HCT116 (cell line): ENCODE measurements at regions not wholly inside any gene's neighbourhood (a gene's known extent, or its start where the extent isn't known, plus 50 kb on each side); places are given as distances from the start of the nearest gene placed in this dataset.
"Not testable (repeated sequence)": the region's sequence is repeated elsewhere in the genome, so short reads cannot be mapped to it uniquely, and the experiment has no call there.

Source experiments
- ATAC-seq: fragments of 200-7000 bp; cut with Tn5 transposase; 2 replicates; pipeline ENCODE4 v1.9.1; 2020; ENCODE audit warnings: mild to moderate bottlenecking, moderate library complexity
- BruUV-seq: library from RNA; stranded (reverse); fragments of 400-500 nt; replicated peaks from 2 replicates; lab custom pipeline; 2021; lab: Mats Ljungman, UMichigan
- CTCF ChIA-PET: fragments of 300-600 bp; sonication (Branson Sonifier 250); formaldehyde crosslinking; loops from one replicate; lab custom pipeline; 2021; ENCODE audit warnings: antibody characterized with exemption; lab: Charles Lee
- POLR2A ChIA-PET: fragments of 300-600, 350-600 bp; sonication (Branson Sonifier 250); formaldehyde crosslinking; loops from one replicate; lab custom pipeline; 2021; ENCODE audit warnings: antibody characterized with exemption; lab: Charles Lee
- RAD21 ChIA-PET, 2 experiments: fragments of 300-600 bp; sonication (Branson Sonifier 250); formaldehyde crosslinking; loops; one replicate each; lab custom pipeline; 2023; ENCODE audit warnings: low total read pairs in 2 of 2; ENCODE audit not compliant: uncharacterized antibody in 2 of 2, unreplicated experiment in 2 of 2, low non-redundant PET in 1 of 2; lab: Charles Lee
- DNase-seq: peaks from one replicate; pipeline ENCODE4 v3.0.0-alpha.2; 2010; ENCODE audit warnings: low read depth, low spot score
- H2AFZ ChIP-seq: fragments of 200-600 bp; shearing (Covaris generic), sonication (generic); 2 replicates; pipeline ENCODE4 v1.6.1; 2017; ENCODE audit warnings: low read depth, mixed run types, mixed read lengths, antibody characterized with exemption, low read length; ENCODE audit not compliant: poor library complexity, severe bottlenecking
- H3K27ac ChIP-seq: 2 replicates; pipeline ENCODE4 v1.5.1; 2012; ENCODE audit warnings: low read depth, low read length
- H3K27me3 ChIP-seq: fragments of 200-600 bp; sonication (generic); 2 replicates; pipeline ENCODE4 v1.6.1; 2016; ENCODE audit warnings: mixed run types, low read length, mixed read lengths; ENCODE audit not compliant: insufficient read depth
- H3K36me3 ChIP-seq, 2 experiments: fragments of 200-500 bp in 1 of 2; fragments of 200-600 bp in 1 of 2; sonication (Bioruptor generic) in 1 of 2; sonication (generic) in 1 of 2; 2 replicates each; pipeline versions ENCODE4 v1.5.1 to v1.6.1; 2014 to 2016; ENCODE audit warnings: low read length in 2 of 2, inconsistent platforms in 1 of 2, mixed read lengths in 1 of 2, mixed run types in 1 of 2; ENCODE audit not compliant: insufficient read depth in 2 of 2, control insufficient read depth in 1 of 2
- H3K4me1 ChIP-seq, 2 experiments: fragments of 200-600 bp in 1 of 2; sonication (generic) in 1 of 2; 2 replicates each; pipeline versions ENCODE4 v1.5.1 to v1.6.1; 2012 to 2017; ENCODE audit warnings: low read length in 2 of 2, inconsistent platforms in 1 of 2, mild to moderate bottlenecking in 1 of 2, mixed read lengths in 1 of 2, mixed run types in 1 of 2, moderate library complexity in 1 of 2; ENCODE audit not compliant: insufficient read depth in 2 of 2, control insufficient read depth in 1 of 2
- H3K4me2 ChIP-seq: fragments of 200-600 bp; sonication (generic); 2 replicates; pipeline ENCODE4 v1.6.1; 2017; ENCODE audit warnings: mixed run types, low read length, mixed read lengths
- H3K4me3 ChIP-seq, 2 experiments: fragments of 200-600 bp in 1 of 2; sonication (generic) in 1 of 2; replicated peaks in 1 of 2; 2 replicates each; pipeline ENCODE4 v1.5.1; 2011 to 2016; ENCODE audit warnings: low read length in 2 of 2, control low read depth in 1 of 2, low read depth in 1 of 2, mild to moderate bottlenecking in 1 of 2, mixed read lengths in 1 of 2, mixed run types in 1 of 2
- H3K79me2 ChIP-seq: fragments of 200-600 bp; sonication (generic); 2 replicates; pipeline ENCODE4 v1.6.1; 2017; ENCODE audit warnings: mild to moderate bottlenecking, mixed run types, low read length, moderate library complexity, mixed read lengths; ENCODE audit not compliant: insufficient read depth
- H3K9ac ChIP-seq: fragments of 200-600 bp; sonication (generic); 2 replicates; pipeline ENCODE4 v1.6.1; 2016; ENCODE audit warnings: low read length, mixed read lengths
- H3K9me2 ChIP-seq: fragments of 200-600 bp; sonication (generic), shearing (Covaris generic); 2 replicates; pipeline ENCODE4 v1.6.1; 2017; ENCODE audit warnings: mixed run types, mild to moderate bottlenecking, moderate library complexity; ENCODE audit not compliant: insufficient read depth
- H3K9me3 ChIP-seq, 2 experiments: fragments of 200-500 bp in 1 of 2; fragments of 200-600 bp in 1 of 2; sonication (Bioruptor generic) in 1 of 2; sonication (generic) in 1 of 2; 2 replicates each; pipeline ENCODE4 v1.6.1; 2014 to 2017; ENCODE audit warnings: low read length in 2 of 2, mixed read lengths in 2 of 2, inconsistent platforms in 1 of 2, low read depth in 1 of 2, mild to moderate bottlenecking in 1 of 2, mixed run types in 1 of 2, moderate library complexity in 1 of 2; ENCODE audit not compliant: control insufficient read depth in 1 of 2, insufficient read depth in 1 of 2
- H4K20me1 ChIP-seq: fragments of 200-600 bp; sonication (generic), shearing (Covaris generic); 2 replicates; pipeline ENCODE4 v1.6.1; 2017; ENCODE audit warnings: mixed run types, mild to moderate bottlenecking, moderate library complexity; ENCODE audit not compliant: insufficient read depth
- CBX3 ChIP-seq: IDR thresholded peaks from 2 replicates; pipeline ENCODE4 v1.6.1; 2012; ENCODE audit warnings: low read depth
- CTCF ChIP-seq, 3 experiments: fragments of 200-600 bp in 1 of 3; sonication (generic) in 1 of 3; IDR thresholded peaks in 2 of 3; conservative IDR thresholded peaks in 1 of 3; 2 replicates each; pipeline ENCODE4 v1.5.1; 2012 to 2017; ENCODE audit warnings: low read depth in 2 of 3, low read length in 2 of 3, antibody characterized with exemption in 1 of 3, borderline replicate concordance in 1 of 3, control low read depth in 1 of 3, mild to moderate bottlenecking in 1 of 3, mixed read lengths in 1 of 3, mixed run types in 1 of 3, moderate library complexity in 1 of 3; ENCODE audit not compliant: insufficient read depth in 1 of 3
- EGR1 ChIP-seq: IDR thresholded peaks from 2 replicates; pipeline ENCODE4 v1.6.1; 2012; ENCODE audit warnings: low read depth
- JUND ChIP-seq: IDR thresholded peaks from 2 replicates; pipeline ENCODE4 v1.6.1; 2012
- SP1 ChIP-seq: IDR thresholded peaks from 2 replicates; pipeline ENCODE4 v1.6.1; 2012; ENCODE audit warnings: low read depth
- YY1 ChIP-seq: IDR thresholded peaks from 2 replicates; pipeline ENCODE4 v1.6.1; 2011; ENCODE audit warnings: low read length, low read depth, moderate library complexity, mild to moderate bottlenecking; ENCODE audit not compliant: insufficient replicate concordance; ENCODE audit errors: extremely low read depth
- ZBTB33 ChIP-seq: IDR thresholded peaks from 2 replicates; pipeline ENCODE4 v1.6.1; 2011; ENCODE audit warnings: mild to moderate bottlenecking, low read length, moderate library complexity; ENCODE audit not compliant: insufficient replicate concordance; ENCODE audit errors: extremely low read depth
- ZNF274 ChIP-seq: fragments of 200-500 bp; sonication (Bioruptor generic); IDR thresholded peaks from 2 replicates; pipeline ENCODE4 v1.6.1; 2014; ENCODE audit warnings: mild to moderate bottlenecking, low read depth, low read length, inconsistent platforms
- intact Hi-C: fragments of 100-400 bp; cut with micrococcal nuclease; formaldehyde crosslinking; loops from 2 replicates; pipeline ENCODE4 v1.10.0; 2022

- H3K9ac ChIP-seq, RAD21 ChIA-PET: not testable (repeated sequence)
These were observed 731.8 kb downstream of the COL12A1 start for GRCh38 chr6:74474046-74474445.

DNA sequence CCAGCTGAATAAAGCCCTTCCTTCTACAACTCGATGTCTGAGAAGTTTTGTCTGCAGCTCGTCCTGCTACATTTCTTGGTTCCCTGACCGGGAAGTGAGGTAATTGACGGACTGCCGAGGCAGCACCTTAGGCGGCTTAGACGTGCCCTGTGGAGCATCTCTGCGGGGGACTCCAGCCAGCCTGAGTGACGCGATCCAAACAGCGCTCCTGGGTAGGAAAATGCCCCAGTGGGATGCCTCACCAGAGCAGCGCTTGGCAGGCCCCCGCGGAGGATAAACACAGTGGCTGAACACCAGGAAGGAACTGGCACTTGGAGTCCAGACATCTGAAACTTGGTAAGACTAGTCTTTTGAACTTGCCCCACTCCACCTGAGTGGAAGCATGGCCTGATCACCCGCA is 737.3 kb downstream of the COL12A1 start:
- CTCF ChIA-PET, H3K4me1 ChIP-seq, H3K4me2 ChIP-seq, H3K79me2 ChIP-seq, POLR2A ChIA-PET, ATAC-seq, RAD21 ChIA-PET, H3K27me3 ChIP-seq, H2AFZ ChIP-seq, H3K4me3 ChIP-seq, BruUV-seq, H3K9me3 ChIP-seq, H3K36me3 ChIP-seq, DNase-seq, H3K9me2 ChIP-seq, H4K20me1 ChIP-seq, intact Hi-C loops, H3K27ac ChIP-seq, H3K9ac ChIP-seq: not testable (repeated sequence)

More at GRCh38 chr6:74474046-74474445, 731.8 kb downstream of the COL12A1 start:
- POLR2A ChIA-PET, CTCF ChIA-PET, ATAC-seq, H2AFZ ChIP-seq, H3K9me3 ChIP-seq, H3K4me3 ChIP-seq, intact Hi-C loops, H3K36me3 ChIP-seq, H3K9me2 ChIP-seq, H4K20me1 ChIP-seq, BruUV-seq, H3K4me2 ChIP-seq, H3K79me2 ChIP-seq, H3K27ac ChIP-seq, H3K4me1 ChIP-seq, H3K27me3 ChIP-seq, DNase-seq: not testable (repeated sequence)

DNA sequence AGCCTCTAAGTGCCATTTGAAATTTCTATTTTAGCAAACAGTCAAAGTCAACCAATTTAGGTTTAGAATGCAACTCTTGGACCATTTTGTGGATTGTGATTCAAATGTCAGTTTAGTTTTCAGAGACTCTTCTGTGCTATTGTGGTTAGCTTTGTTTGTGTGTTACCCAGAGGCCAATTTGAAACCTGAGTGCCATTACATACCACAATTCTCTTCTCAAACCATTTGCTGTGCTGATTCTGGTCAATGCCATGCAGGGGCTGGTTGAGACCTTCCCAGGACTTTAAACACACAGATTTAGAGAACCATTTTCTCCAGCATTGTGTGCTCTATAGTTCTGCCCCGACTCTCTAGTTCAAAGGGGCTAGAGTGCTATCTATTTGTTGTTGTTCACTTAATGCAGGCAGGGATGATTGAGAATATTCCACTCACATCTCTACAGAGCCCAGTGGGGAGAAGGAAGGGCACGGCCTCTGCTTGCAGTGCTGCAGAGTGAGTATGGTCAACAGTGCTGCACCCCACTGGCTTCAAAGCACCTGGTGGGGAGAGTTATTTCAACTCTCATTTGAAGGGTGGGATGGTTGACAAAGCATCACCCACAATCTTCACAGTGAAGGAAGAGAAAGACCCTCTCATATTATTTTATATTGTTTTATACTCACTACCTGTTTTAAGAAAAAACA is 738.2 kb downstream of the COL12A1 start:
- RAD21 ChIA-PET, result no interaction called here
- H3K4me3 ChIP-seq, result no peak overlapping the region
- ATAC-seq, result no peak
- H3K9me3 ChIP-seq, result no peaks in the 10 kb centered on the region
- CTCF ChIA-PET, result no interaction called here
- intact Hi-C loops, result no loop called here
- POLR2A ChIA-PET, result no interaction called here
- H4K20me1 ChIP-seq, result no peaks in the 10 kb centered on the region
- DNase-seq, result no peak
- no peak overlapping the region for H3K9ac ChIP-seq
- no peaks in the 10 kb centered on the region for H3K79me2 ChIP-seq
- H3K27ac ChIP-seq, result no peak overlapping the region
- no peak overlapping the region for H2AFZ ChIP-seq
- H3K27me3 ChIP-seq, result no peaks in the 10 kb centered on the region
- H3K4me1 ChIP-seq, result no peaks in the 10 kb centered on the region
- no peaks in the 10 kb centered on the region for H3K36me3 ChIP-seq
- no peak overlapping the region for H3K4me2 ChIP-seq
- BruUV-seq, result no TSS peak
- H3K9me2 ChIP-seq, result no peaks in the 10 kb centered on the region
- TF ChIP-seq CTCF (IDR thresholded peaks at IDR 0.05 in 2 of 3, conservative IDR thresholded peaks at IDR 0.05 in 1 of 3; ENCODE audit: borderline replicate concordance in 1 of 3, insufficient read depth in 1 of 3, low read depth in 2 of 3, low read length in 2 of 3), result no peak
- TF ChIP-seq JUND, result no peak
- no peak for TF ChIP-seq ZBTB33
- no peak for TF ChIP-seq SP1
- TF ChIP-seq CBX3, result no peak
- TF ChIP-seq ZNF274, result no peak
- no peak for TF ChIP-seq YY1
- TF ChIP-seq EGR1, result no peak
